CD4-positive, CD25-positive, alpha-beta regulatory T cell (primary cell): ENCODE measurements at regions not wholly inside any gene's neighbourhood (a gene's known extent, or its start where the extent isn't known, plus 50 kb on each side); places are given as distances from the start of the nearest gene placed in this dataset.
"Not testable (repeated sequence)": the region's sequence is repeated elsewhere in the genome, so short reads cannot be mapped to it uniquely, and the experiment has no call there.

Source experiments
- ATAC-seq, 2 donors: fragments of 150-1000 bp; cut with Tn5 transposase; one replicate each; pipeline ENCODE4 v1.10.0; 2021; ENCODE audit warnings: low read depth in 2 of 2, moderate number of reproducible peaks in 2 of 2, moderate library complexity in 1 of 2
- DNase-seq, 3 donors: peaks; one replicate each; pipeline versions ENCODE4 v3.0.0 to v3.0.0-alpha.2; 2012 to 2022; ENCODE audit warnings: mixed read lengths in 1 of 3
- H3K27ac ChIP-seq: one replicate; pipeline ENCODE4 v1.7.0; 2013; ENCODE audit warnings: mild to moderate bottlenecking, low read length; ENCODE audit not compliant: insufficient read depth, poor library complexity, severe bottlenecking
- H3K27me3 ChIP-seq: one replicate; pipeline ENCODE4 v1.7.0; 2013; ENCODE audit warnings: low read length; ENCODE audit not compliant: control insufficient read depth, insufficient read depth
- H3K36me3 ChIP-seq: one replicate; pipeline ENCODE4 v1.7.0; 2013; ENCODE audit warnings: mild to moderate bottlenecking, low read length, moderate library complexity; ENCODE audit not compliant: control insufficient read depth, insufficient read depth
- H3K4me1 ChIP-seq: 2 replicates; pipeline ENCODE4 v1.7.0; 2013; ENCODE audit warnings: mild to moderate bottlenecking, low read length; ENCODE audit not compliant: insufficient read depth, control insufficient read depth, poor library complexity, severe bottlenecking
- H3K4me3 ChIP-seq: one replicate; pipeline ENCODE4 v1.7.0; 2013; ENCODE audit warnings: low read depth, mild to moderate bottlenecking, low read length, moderate library complexity
- H3K9me3 ChIP-seq, 2 experiments: 1 replicate in 1 of 2; 2 replicates in 1 of 2; pipeline ENCODE4 v1.7.0; 2013; ENCODE audit warnings: low read length in 2 of 2, mild to moderate bottlenecking in 1 of 2, moderate library complexity in 1 of 2; ENCODE audit not compliant: control insufficient read depth in 2 of 2
- H3K27ac Mint-ChIP-seq, 3 donors: one replicate each; pipeline ENCODE4 v1.8.0; 2020 to 2022; ENCODE audit warnings: mild to moderate bottlenecking in 3 of 3, mixed read lengths in 3 of 3, moderate library complexity in 2 of 3
- H3K27me3 Mint-ChIP-seq: one replicate; pipeline ENCODE4 v1.8.0; 2022; ENCODE audit warnings: mild to moderate bottlenecking, mixed read lengths
- H3K36me3 Mint-ChIP-seq: one replicate; pipeline ENCODE4 v1.8.0; 2020; ENCODE audit warnings: mixed read lengths
- H3K4me1 Mint-ChIP-seq, 4 donors: one replicate each; pipeline ENCODE4 v1.8.0; 2020 to 2022; ENCODE audit warnings: mixed read lengths in 4 of 4, mild to moderate bottlenecking in 1 of 4
- H3K4me3 Mint-ChIP-seq, 4 donors: one replicate each; pipeline ENCODE4 v1.8.0; 2020 to 2022; ENCODE audit warnings: mild to moderate bottlenecking in 4 of 4, mixed read lengths in 4 of 4, moderate library complexity in 3 of 4
- H3K9me3 Mint-ChIP-seq, 7 donors: one replicate each; pipeline ENCODE4 v1.8.0; 2020 to 2022; ENCODE audit warnings: mixed read lengths in 7 of 7, mild to moderate bottlenecking in 3 of 7, moderate library complexity in 2 of 7

GRCh38 chr12:13530966-13531365 is 334.4 kb downstream of the EMP1 start:
- Histone ChIP-seq H3K27ac (no peak overlapping the region), H3K4me1 (no peaks in the 10 kb centered on the region), H3K9me3 (no peaks in the 10 kb centered on the region), H3K27me3 (no peaks in the 10 kb centered on the region), H3K4me3 (no peak overlapping the region), H3K36me3 (no peaks in the 10 kb centered on the region)
- DNase-seq: no peak
- no peak for ATAC-seq
- H3K4me3 Mint-ChIP-seq: no peak overlapping the region
- no peaks in the 10 kb centered on the region for H3K36me3 Mint-ChIP-seq
- H3K9me3 Mint-ChIP-seq: peaks cover 0 to 5% (median 0%) of the 10 kb centered on the region in 7 donors
- no peaks in the 10 kb centered on the region for H3K4me1 Mint-ChIP-seq
- peaks cover 4% of the 10 kb centered on the region for H3K27me3 Mint-ChIP-seq
- no peak overlapping the region for H3K27ac Mint-ChIP-seq

- DNase-seq, ATAC-seq, H3K4me3 Mint-ChIP-seq, H3K4me1 ChIP-seq, H3K9me3 Mint-ChIP-seq, H3K27me3 ChIP-seq, H3K36me3 Mint-ChIP-seq, H3K36me3 ChIP-seq, H3K4me1 Mint-ChIP-seq, H3K9me3 ChIP-seq, H3K27ac ChIP-seq, H3K27me3 Mint-ChIP-seq, H3K27ac Mint-ChIP-seq, H3K4me3 ChIP-seq: not testable (repeated sequence)
Measured at GRCh38 chr12:13526185-13526921, 329.8 kb downstream of the EMP1 start.

GRCh38 chr12:13523536-13524307 is 327.2 kb downstream of the EMP1 start:
- H3K4me3 Mint-ChIP-seq: no peak overlapping the region
- H3K4me3 ChIP-seq: no peak overlapping the region
- ATAC-seq (no peak), DNase-seq (no peak)
- H3K27me3 Mint-ChIP-seq: no peaks in the 10 kb centered on the region
- H3K9me3 ChIP-seq: no peaks in the 10 kb centered on the region
- no peaks in the 10 kb centered on the region for H3K36me3 Mint-ChIP-seq
- H3K9me3 Mint-ChIP-seq: peaks cover 2 to 18% (median 4%) of the 10 kb centered on the region in 7 donors
- H3K4me1 Mint-ChIP-seq: no peaks in the 10 kb centered on the region
- H3K27ac Mint-ChIP-seq: no peak overlapping the region
- H3K27me3 ChIP-seq: peaks cover 4% of the 10 kb centered on the region
- H3K27ac ChIP-seq: no peak overlapping the region
- H3K4me1 ChIP-seq: no peaks in the 10 kb centered on the region
- no peaks in the 10 kb centered on the region for H3K36me3 ChIP-seq

GRCh38 chr12:13518034-13518433 is 321.5 kb downstream of the EMP1 start:
- not testable (repeated sequence) for H3K27me3 Mint-ChIP-seq

GRCh38 chr12:13509740-13510139 is 313.2 kb downstream of the EMP1 start:
- Mint-ChIP-seq H3K27me3 (no peaks in the 10 kb centered on the region), H3K9me3 (peaks cover 0 to 15% (median 6%) of the 10 kb centered on the region in 7 donors), H3K36me3 (no peaks in the 10 kb centered on the region), H3K4me3 (no peak overlapping the region), H3K4me1 (no peaks in the 10 kb centered on the region), H3K27ac (no peak overlapping the region)
- H3K36me3 ChIP-seq: no peaks in the 10 kb centered on the region
- no peak overlapping the region for H3K4me3 ChIP-seq
- H3K27ac ChIP-seq: no peak overlapping the region
- H3K9me3 ChIP-seq: no peaks in the 10 kb centered on the region
- H3K4me1 ChIP-seq: no peaks in the 10 kb centered on the region
- no peak for DNase-seq
- no peak for ATAC-seq
- no peaks in the 10 kb centered on the region for H3K27me3 ChIP-seq

More at GRCh38 chr12:13518034-13518433, 321.5 kb downstream of the EMP1 start:
- H3K4me1 Mint-ChIP-seq, H3K4me3 Mint-ChIP-seq, H3K9me3 ChIP-seq, ATAC-seq, H3K4me3 ChIP-seq, H3K27ac ChIP-seq, H3K36me3 ChIP-seq, DNase-seq, H3K27me3 ChIP-seq, H3K36me3 Mint-ChIP-seq, H3K4me1 ChIP-seq, H3K27ac Mint-ChIP-seq: not testable (repeated sequence)
- peaks cover 4 to 37% (median 10%) of the 10 kb centered on the region in 7 donors for H3K9me3 Mint-ChIP-seq

- Mint-ChIP-seq H3K27me3 (peaks cover 4% of the 10 kb centered on the region), H3K4me3 (no peak overlapping the region), H3K36me3 (no peaks in the 10 kb centered on the region), H3K9me3 (peaks cover 0 to 2% (median 0%) of the 10 kb centered on the region in 7 donors), H3K27ac (no peak overlapping the region), H3K4me1 (no peaks in the 10 kb centered on the region)
- ATAC-seq: no peak
- Histone ChIP-seq H3K4me1 (no peaks in the 10 kb centered on the region), H3K27me3 (no peaks in the 10 kb centered on the region), H3K9me3 (no peaks in the 10 kb centered on the region), H3K27ac (no peak overlapping the region), H3K4me3 (no peak overlapping the region), H3K36me3 (no peaks in the 10 kb centered on the region)
- DNase-seq: no peak
Measured at GRCh38 chr12:13505636-13506035, 309.1 kb downstream of the EMP1 start.

- Histone ChIP-seq H3K36me3 (no peaks in the 10 kb centered on the region), H3K4me1 (no peaks in the 10 kb centered on the region), H3K9me3 (no peaks in the 10 kb centered on the region), H3K4me3 (no peak overlapping the region), H3K27ac (no peak overlapping the region), H3K27me3 (no peaks in the 10 kb centered on the region)
- H3K4me1 Mint-ChIP-seq: no peaks in the 10 kb centered on the region
- no peak overlapping the region for H3K4me3 Mint-ChIP-seq
- DNase-seq: no peak
- peaks cover 0 to 2% (median 0%) of the 10 kb centered on the region in 7 donors for H3K9me3 Mint-ChIP-seq
- peaks cover 4% of the 10 kb centered on the region for H3K27me3 Mint-ChIP-seq
- no peaks in the 10 kb centered on the region for H3K36me3 Mint-ChIP-seq
- no peak for ATAC-seq
- no peak overlapping the region for H3K27ac Mint-ChIP-seq
Measured at GRCh38 chr12:13505224-13505623, 308.7 kb downstream of the EMP1 start.

- no peak for ATAC-seq
- no peak overlapping the region for H3K4me3 ChIP-seq
- DNase-seq: no peak
- H3K27me3 ChIP-seq: no peaks in the 10 kb centered on the region
- H3K27ac ChIP-seq: no peak overlapping the region
- Mint-ChIP-seq H3K36me3 (no peaks in the 10 kb centered on the region), H3K27ac (no peak overlapping the region), H3K4me1 (no peaks in the 10 kb centered on the region), H3K9me3 (peaks cover 0 to 2% (median 0%) of the 10 kb centered on the region in 7 donors), H3K27me3 (peaks cover 4% of the 10 kb centered on the region), H3K4me3 (no peak overlapping the region)
- no peaks in the 10 kb centered on the region for H3K36me3 ChIP-seq
- no peaks in the 10 kb centered on the region for H3K4me1 ChIP-seq
- no peaks in the 10 kb centered on the region for H3K9me3 ChIP-seq
Measured at GRCh38 chr12:13504736-13505135, 308.2 kb downstream of the EMP1 start.
